GM18507 (cell line): ENCODE measurements at regions not wholly inside any gene's neighbourhood (a gene's known extent, or its start where the extent isn't known, plus 50 kb on each side); places are given as distances from the start of the nearest gene placed in this dataset.
"Not testable (repeated sequence)": the region's sequence is repeated elsewhere in the genome, so short reads cannot be mapped to it uniquely, and the experiment has no call there.

ENCODE experiments used
- DNase-seq: peaks from one replicate; pipeline ENCODE4 v3.0.0; 2011; ENCODE audit warnings: low read depth; ENCODE audit not compliant: insufficient read length; ENCODE audit errors: extremely low spot score
- FAIRE-seq: peaks from 2 replicates; lab custom pipeline; 2011; peaks lifted over from hg19 to GRCh38; lab: Jason Lieb, UNC

DNA sequence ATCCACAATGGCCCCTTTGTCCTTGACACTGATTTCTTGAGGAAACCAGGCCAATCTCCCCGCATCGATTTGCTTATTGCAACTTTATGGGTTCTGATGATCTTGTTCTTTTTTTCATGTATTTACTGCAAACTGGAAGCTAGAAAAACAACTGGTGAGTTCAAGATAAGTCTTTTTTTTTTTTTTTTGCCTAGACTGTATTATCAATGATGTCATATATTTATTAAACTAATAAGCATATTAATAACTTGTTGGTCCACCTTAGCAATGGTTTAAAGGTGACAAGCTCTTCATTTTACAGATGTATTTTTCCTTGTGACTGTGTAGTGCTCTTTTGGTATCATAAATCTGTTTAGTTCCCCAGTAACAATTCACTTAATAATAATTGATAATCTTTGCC is 79.0 kb upstream of the NOX3 start:
- FAIRE-seq, result no peak
- no peak for DNase-seq

DNA sequence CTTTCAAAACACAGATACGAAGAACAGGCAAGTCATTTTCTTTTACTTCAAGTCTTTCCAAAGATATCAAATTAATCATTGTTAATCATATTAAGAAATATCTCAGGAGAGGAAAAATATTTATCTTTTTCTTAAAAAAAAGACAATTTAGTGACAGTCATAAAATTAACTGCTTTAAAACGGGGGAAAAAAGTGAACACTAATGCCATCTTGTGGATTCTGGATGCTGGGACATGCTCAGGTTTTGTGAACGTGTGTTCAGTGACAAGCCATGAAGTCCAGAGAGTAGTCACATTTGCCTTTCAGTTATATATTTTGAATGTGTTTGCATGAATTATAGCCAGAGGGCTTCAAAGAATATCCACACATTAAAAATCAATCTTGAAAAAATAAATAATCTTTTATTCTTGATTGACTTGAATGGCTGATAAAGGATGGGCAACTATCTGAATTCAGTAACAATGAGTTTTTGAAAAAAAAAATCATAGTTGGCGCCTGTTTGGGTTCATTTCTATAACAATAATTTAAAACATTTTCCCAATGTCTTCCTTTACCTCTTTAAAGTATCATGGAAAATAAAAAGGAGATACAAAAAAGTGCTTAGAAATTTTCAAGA is 74.7 kb upstream of the NOX3 start:
- peak; percentile 76 for FAIRE-seq

GRCh38 chr6:155529814-155530213 is 74.2 kb upstream of the NOX3 start:
- not testable (repeated sequence) for FAIRE-seq

More for the DNA sequence above, 74.7 kb upstream of the NOX3 start:
- peak; percentile 7 for DNase-seq

DNA sequence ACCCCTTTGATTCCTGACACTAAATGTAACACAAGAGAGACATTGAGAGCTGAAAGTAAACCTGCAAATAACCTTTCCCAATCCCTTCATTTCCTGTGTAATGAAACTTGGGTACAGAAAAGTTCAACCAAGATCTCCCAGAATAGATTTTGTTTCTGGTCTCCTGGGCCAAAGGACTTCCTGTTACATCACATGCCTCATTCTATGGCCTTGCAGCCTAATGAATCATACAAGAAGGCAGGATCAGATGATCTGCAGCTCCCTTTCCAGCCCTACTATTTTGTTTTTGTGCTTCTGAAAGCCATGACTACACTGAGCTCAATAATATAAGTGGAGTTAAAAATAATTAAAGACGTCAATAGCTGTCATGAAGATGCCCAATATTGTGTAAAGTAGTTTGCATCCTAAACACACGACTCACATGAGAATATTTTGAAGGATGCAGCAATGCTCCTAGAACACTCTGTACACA is 73.4 kb upstream of the NOX3 start:
- peak; percentile 69 for FAIRE-seq
- no peak for DNase-seq

More at GRCh38 chr6:155529814-155530213, 74.2 kb upstream of the NOX3 start:
- not testable (repeated sequence) for DNase-seq

GRCh38 chr6:155528335-155528734 is 72.7 kb upstream of the NOX3 start:
- DNase-seq (no peak), FAIRE-seq (no peak)

DNA sequence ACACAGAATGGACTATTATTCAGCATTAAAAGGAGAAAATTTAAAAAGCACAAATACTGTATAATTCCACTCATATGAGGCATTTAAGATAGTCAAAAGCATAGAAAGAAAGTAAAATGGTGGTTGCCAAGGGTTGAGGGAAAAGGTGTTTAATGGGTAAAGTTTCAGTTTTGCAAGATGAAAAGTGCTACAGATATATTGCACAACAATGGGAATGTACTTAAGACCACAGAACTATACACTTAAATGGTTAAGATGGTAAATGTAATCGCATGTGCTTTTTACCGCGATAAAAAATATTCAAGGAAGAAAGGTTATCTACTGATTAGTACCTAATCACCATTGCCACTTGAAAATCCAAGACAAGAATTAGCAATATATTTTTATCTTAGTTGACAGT is 71.8 kb upstream of the NOX3 start:
- DNase-seq (no peak), FAIRE-seq (no peak)

- DNase-seq (no peak), FAIRE-seq (no peak)
Measured at GRCh38 chr6:155523821-155524651, 68.4 kb upstream of the NOX3 start.

DNA sequence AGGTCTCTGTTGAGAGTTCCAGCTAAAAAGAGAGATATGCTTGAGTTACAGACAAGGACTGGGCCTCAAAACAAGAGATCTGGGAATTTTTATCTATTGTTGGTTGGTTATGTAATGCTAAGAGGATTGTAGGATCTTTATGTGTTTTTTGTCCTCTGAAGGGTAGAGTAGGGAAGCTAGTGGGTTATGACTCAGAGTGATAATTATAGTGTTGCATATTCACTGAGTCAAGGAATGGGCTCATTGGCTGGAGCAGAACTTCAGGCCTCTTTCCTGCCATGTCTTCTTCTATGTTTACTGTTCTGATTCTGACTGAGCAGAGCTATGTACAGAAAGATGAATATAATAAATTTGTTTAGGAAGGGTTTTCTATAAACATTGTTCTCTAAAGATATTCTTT is 66.1 kb upstream of the NOX3 start:
- no peak for FAIRE-seq

GRCh38 chr6:155520078-155520477 is 64.4 kb upstream of the NOX3 start:
- FAIRE-seq, result no peak
- DNase-seq, result no peak

More for the DNA sequence above, 66.1 kb upstream of the NOX3 start:
- DNase-seq, result no peak

GRCh38 chr6:155519176-155519738 is 63.6 kb upstream of the NOX3 start:
- DNase-seq (no peak), FAIRE-seq (no peak)

- DNase-seq (no peak), FAIRE-seq (no peak)
Measured at GRCh38 chr6:155517294-155517693, 61.7 kb upstream of the NOX3 start.

GRCh38 chr6:155510879-155511278 is 55.2 kb upstream of the NOX3 start:
- FAIRE-seq, result peak; percentile 47
- no peak for DNase-seq

- no peak for FAIRE-seq
- no peak for DNase-seq
Measured at GRCh38 chr6:155509743-155510475, 54.3 kb upstream of the NOX3 start.

DNA sequence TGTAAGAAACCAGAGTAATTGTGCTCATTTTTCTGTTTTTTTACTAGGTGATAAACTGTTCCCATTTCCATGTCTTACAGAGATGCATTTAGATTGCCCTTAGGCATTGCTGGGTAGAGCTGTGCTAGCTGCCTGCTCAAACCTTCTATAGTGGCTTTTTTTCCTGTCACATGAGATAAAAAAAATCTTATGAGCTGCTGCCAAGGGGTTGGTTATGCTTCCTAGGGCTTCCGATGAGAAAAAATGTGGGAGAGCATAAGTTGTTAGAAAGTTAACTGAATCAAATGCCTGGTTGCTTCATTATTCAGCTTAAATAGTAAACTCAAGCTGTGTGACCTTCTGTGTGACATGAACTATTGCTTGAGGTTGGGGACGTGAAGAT is 50.0 kb upstream of the NOX3 start:
- no peak for FAIRE-seq
- DNase-seq, result no peak
